SH-SY5Y (cell line): ENCODE measurements at regions not wholly inside any gene's neighbourhood (a gene's known extent, or its start where the extent isn't known, plus 50 kb on each side); places are given as distances from the start of the nearest gene placed in this dataset.

ENCODE experiments used
- GATA2 ChIP-seq: IDR thresholded peaks from 2 replicates; pipeline ENCODE4 v1.6.1; 2011; ENCODE audit warnings: mild to moderate bottlenecking, low read depth, low read length
- GATA3 ChIP-seq: IDR thresholded peaks from 2 replicates; pipeline ENCODE4 v1.6.1; 2011; ENCODE audit warnings: low read depth, mild to moderate bottlenecking, low read length, moderate library complexity

DNA sequence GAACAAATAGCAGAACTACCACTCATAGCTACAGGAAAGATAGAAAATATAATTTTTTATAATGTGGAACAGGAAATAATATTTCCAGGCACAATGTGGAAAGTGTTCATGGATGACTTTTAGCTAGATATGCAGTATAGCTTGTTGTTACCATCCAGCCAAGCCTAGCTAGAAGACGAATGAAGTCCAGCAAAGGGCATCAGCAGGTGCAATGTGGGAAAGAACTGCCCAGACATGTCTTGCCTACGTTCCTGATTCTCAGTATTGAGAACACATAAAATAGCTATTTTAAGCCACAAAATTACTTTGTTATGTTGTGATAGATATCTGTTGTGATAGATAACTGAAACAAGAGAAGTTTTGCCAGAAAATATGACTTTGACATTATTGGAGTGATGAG, 1690.0 kb upstream of the LRRTM3 start:
- TF ChIP-seq GATA2, result no peak
- no peak for TF ChIP-seq GATA3
